Kidney (tissue), 13 donors: ENCODE measurements at regions not wholly inside any gene's neighbourhood (a gene's known extent, or its start where the extent isn't known, plus 50 kb on each side); places are given as distances from the start of the nearest gene placed in this dataset.

Experiments
- DNase-seq, 5 donors: peaks; one replicate each; pipeline ENCODE4 v3.0.0-alpha.2; 2013 to 2020
- FAIRE-seq: peaks from 2 replicates; lab custom pipeline; 2012; peaks lifted over from hg19 to GRCh38; lab: Jason Lieb, UNC
- H3K27ac ChIP-seq, 2 donors: one replicate each; pipeline ENCODE4 v1.7.0; 2013; ENCODE audit warnings: low read depth in 2 of 2, low read length in 2 of 2, inconsistent platforms in 1 of 2
- H3K27me3 ChIP-seq: one replicate; pipeline ENCODE4 v1.7.1; 2013; ENCODE audit warnings: low read length, inconsistent platforms; ENCODE audit not compliant: control insufficient read depth, insufficient read depth
- H3K36me3 ChIP-seq, 3 donors: one replicate each; pipeline versions ENCODE4 v1.7.0 to v1.7.1; 2013; ENCODE audit warnings: low read length in 3 of 3, control low read depth in 1 of 3, inconsistent platforms in 1 of 3; ENCODE audit not compliant: insufficient read depth in 3 of 3, control insufficient read depth in 2 of 3
- H3K4me1 ChIP-seq, 3 donors: one replicate each; pipeline versions ENCODE4 v1.7.0 to v1.7.1; 2013; ENCODE audit warnings: low read length in 3 of 3, inconsistent platforms in 1 of 3, low read depth in 1 of 3; ENCODE audit not compliant: control insufficient read depth in 2 of 3, insufficient read depth in 2 of 3
- H3K4me3 ChIP-seq, 3 donors: one replicate each; pipeline versions ENCODE4 v1.7.0 to v1.8.1; 2013; ENCODE audit warnings: low read length in 3 of 3, control low read depth in 1 of 3, inconsistent platforms in 1 of 3
- H3K9ac ChIP-seq, 3 donors: one replicate each; pipeline versions ENCODE4 v1.7.0 to v1.7.1; 2013; ENCODE audit warnings: low read length in 3 of 3, control low read depth in 1 of 3, inconsistent platforms in 1 of 3
- H3K9me3 ChIP-seq, 3 donors: one replicate each; pipeline versions ENCODE4 v1.7.0 to v1.7.1; 2013; ENCODE audit warnings: low read length in 3 of 3, control low read depth in 1 of 3, inconsistent platforms in 1 of 3; ENCODE audit not compliant: control insufficient read depth in 2 of 3, insufficient read depth in 1 of 3
- intact Hi-C: fragments of 100-400 bp; cut with DNase I; formaldehyde crosslinking; loops from one replicate; pipeline ENCODE4 v1.11.1; 2022
- TF ChIP-seq, protein P1 (sequence below): IDR thresholded peaks from 3 replicates; pipeline ENCODE4 v1.5.1; 2012; ENCODE audit warnings: mild to moderate bottlenecking, moderate library complexity, borderline replicate concordance; ENCODE audit not compliant: insufficient read depth; ENCODE audit errors: extremely low read depth
- donor health status: control.
- donor health status: control.
- donor health status: control.
- donor health status: control.
- donor health status: control.
- donor health status: DM: yes; HTN: yes; CAD: no.
- donor health status: Normal renal cell carcinoma (clear cell type).

DNA sequence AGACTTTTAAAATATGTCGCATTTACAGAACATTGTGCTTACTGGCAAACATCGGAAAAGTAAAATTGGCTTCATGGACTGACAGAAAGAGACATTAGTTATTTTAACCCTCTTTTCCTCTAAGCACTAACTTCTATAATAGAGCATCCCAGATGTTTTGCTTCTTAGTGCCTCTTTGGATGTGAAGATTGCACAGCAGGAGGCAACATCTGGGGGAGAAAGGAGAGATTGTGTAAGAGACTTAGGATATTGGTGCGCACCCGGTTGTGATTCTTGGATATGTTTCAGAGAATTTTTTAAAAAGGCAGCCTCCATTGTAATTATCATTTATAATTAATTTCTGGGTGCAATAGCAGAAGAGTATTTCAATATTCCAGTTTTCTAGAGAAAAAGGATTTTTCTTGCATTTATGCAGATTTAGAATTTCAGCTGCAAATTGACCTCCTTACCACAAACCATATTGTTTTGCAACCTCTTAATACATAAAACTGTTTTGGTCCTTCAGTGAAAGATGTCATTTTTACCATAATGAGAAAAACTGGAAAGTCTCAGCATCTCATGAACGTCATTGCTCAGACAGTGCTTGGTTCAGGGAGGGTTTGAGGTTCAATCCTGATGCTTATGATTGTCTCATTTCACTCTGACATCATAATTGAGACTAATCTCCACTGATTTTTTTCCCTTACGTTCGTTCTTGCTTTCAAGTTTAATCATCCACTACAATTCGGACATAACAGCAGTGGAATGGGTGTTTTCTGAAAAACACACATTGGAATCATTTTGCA is 404.3 kb downstream of the ZNF521 start:
- H3K4me1 ChIP-seq, result no peaks in the 10 kb centered on the region
- peak in 1 of 5 donors; percentile 41 for DNase-seq

DNA sequence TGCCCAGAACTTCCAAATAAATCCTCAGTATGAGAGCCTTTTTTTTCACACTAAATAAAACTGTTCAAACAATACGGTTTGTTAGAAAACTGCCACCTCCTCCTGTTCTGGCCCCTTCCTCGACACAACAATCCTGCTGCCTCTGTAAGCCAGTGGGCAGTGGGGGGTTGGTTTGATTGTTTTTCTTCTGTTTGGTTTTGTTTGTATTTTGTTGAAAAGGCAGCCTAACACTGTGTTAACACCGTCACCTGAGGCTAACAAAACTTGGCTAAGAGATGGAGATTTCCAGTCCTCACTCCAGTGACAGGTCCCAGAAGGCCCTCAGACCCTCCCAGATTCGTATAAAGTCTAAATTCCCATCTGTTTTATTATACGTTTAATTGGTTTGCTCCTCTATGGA is 402.1 kb downstream of the ZNF521 start:
- no peak overlapping the region for H3K4me3 ChIP-seq
- no peak for FAIRE-seq
- intact Hi-C loops, result no loop called here

More for the DNA sequence above, 404.3 kb downstream of the ZNF521 start:
- no peak overlapping the region for H3K4me3 ChIP-seq
- no peaks in the 10 kb centered on the region for H3K9me3 ChIP-seq
- FAIRE-seq, result no peak
- no peak overlapping the region for H3K9ac ChIP-seq
- H3K27ac ChIP-seq, result no peak overlapping the region
- H3K36me3 ChIP-seq, result no peaks in the 10 kb centered on the region
- TF ChIP-seq, protein P1, sequence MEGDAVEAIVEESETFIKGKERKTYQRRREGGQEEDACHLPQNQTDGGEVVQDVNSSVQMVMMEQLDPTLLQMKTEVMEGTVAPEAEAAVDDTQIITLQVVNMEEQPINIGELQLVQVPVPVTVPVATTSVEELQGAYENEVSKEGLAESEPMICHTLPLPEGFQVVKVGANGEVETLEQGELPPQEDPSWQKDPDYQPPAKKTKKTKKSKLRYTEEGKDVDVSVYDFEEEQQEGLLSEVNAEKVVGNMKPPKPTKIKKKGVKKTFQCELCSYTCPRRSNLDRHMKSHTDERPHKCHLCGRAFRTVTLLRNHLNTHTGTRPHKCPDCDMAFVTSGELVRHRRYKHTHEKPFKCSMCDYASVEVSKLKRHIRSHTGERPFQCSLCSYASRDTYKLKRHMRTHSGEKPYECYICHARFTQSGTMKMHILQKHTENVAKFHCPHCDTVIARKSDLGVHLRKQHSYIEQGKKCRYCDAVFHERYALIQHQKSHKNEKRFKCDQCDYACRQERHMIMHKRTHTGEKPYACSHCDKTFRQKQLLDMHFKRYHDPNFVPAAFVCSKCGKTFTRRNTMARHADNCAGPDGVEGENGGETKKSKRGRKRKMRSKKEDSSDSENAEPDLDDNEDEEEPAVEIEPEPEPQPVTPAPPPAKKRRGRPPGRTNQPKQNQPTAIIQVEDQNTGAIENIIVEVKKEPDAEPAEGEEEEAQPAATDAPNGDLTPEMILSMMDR, result no peak
- intact Hi-C loops, result no loop called here
- no peaks in the 10 kb centered on the region for H3K27me3 ChIP-seq

DNA sequence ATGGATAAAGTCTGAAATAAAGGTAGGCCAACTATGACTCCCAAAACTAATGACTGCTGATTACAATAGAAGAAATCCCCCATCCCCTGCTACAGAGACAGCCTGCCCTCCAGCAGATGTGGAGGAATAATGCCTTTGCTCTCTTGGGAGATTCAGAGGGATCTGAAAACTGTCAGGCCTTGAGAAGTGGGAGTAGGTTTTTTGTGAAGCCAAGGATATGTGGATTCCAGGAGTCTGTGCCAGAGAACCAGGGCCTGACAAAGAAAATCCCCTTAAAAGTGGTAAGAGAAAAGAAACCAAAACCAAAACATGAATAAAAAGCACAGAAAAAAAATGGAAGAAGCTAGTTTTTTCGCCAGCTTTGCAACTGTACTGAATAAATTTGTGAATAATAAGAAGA is 397.6 kb downstream of the ZNF521 start:
- no peaks in the 10 kb centered on the region for H3K36me3 ChIP-seq
- H3K9me3 ChIP-seq, result no peaks in the 10 kb centered on the region
- H3K27me3 ChIP-seq, result no peaks in the 10 kb centered on the region
- no peak overlapping the region for H3K9ac ChIP-seq
- no peak overlapping the region for H3K4me3 ChIP-seq
- no peaks in the 10 kb centered on the region for H3K4me1 ChIP-seq
- no peak for FAIRE-seq
- H3K27ac ChIP-seq, result no peak overlapping the region
- DNase-seq, result no peak
- TF ChIP-seq, protein P1, result no peak
- intact Hi-C loops, result no loop called here

More for the DNA sequence above, 402.1 kb downstream of the ZNF521 start:
- H3K4me1 ChIP-seq, result no peaks in the 10 kb centered on the region
- no peak for DNase-seq
- H3K9me3 ChIP-seq, result no peaks in the 10 kb centered on the region
- no peak overlapping the region for H3K9ac ChIP-seq
- H3K27me3 ChIP-seq, result no peaks in the 10 kb centered on the region
- no peaks in the 10 kb centered on the region for H3K36me3 ChIP-seq
- TF ChIP-seq, protein P1, result no peak
- H3K27ac ChIP-seq, result no peak overlapping the region

DNA sequence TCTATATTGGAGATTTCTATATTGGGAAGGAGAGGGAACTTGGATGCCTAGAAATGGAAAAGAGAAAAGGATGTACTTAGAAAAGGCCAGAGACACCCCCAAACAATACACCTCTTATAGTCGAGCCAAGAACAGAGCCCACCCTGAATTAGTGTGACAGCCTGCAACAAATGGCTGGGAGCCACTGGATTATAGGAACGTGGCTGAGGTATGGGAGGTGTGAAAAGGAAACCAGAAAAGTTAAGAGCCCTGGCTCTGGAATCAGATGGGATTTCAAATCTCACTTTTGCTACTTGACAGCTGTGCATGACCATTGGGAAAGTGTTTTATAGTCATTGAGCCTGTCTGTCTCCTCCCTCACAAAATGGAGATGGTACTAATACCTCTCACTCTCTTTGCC is 394.0 kb downstream of the ZNF521 start:
- H3K27ac ChIP-seq, result no peak overlapping the region
- H3K27me3 ChIP-seq, result no peaks in the 10 kb centered on the region
- no peaks in the 10 kb centered on the region for H3K36me3 ChIP-seq
- intact Hi-C loops, result no loop called here
- FAIRE-seq, result no peak
- no peaks in the 10 kb centered on the region for H3K9me3 ChIP-seq
- TF ChIP-seq, protein P1, result no peak
- H3K4me1 ChIP-seq, result no peaks in the 10 kb centered on the region
- H3K4me3 ChIP-seq, result no peak overlapping the region
- peak in 1 of 5 donors; percentile 1 for DNase-seq
- no peak overlapping the region for H3K9ac ChIP-seq
